ENCODE measurements at regions not wholly inside any gene's neighbourhood (a gene's known extent, or its start where the extent isn't known, plus 50 kb on each side); places are given as distances from the start of the nearest gene placed in this dataset.

DNA sequence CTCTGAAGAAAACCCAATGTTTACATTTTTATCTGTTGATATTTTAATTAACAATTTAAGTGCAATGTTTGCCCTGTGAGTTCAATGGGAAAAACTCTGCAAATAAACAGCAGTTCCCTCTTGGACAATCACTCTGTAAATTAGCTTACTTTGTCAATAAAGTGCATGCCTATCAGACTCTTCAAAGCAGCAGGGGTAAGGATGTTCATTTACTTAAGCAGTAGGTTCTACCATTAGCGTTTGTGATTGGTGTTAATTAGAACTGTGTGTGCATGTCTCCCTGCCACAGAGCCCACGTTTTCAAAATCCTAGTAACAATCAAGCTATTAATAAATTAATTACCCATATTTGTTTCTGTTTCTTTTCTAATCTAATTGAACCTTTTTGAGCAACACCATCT lies 1921.6 kb upstream of the WWC1 start:
- peak overlapping the region; percentile 10 for H3K27ac ChIP-seq (ENCODE audit: low read depth)
- no peaks in the 10 kb centered on the region for H3K36me3 ChIP-seq (ENCODE audit: insufficient read depth)
- DNase-seq (ENCODE audit: extremely low spot score): no peak
- H3K4me1 ChIP-seq (ENCODE audit: insufficient read depth): no peaks in the 10 kb centered on the region
- H3K4me3 ChIP-seq (ENCODE audit: low read depth, low read length): no peak overlapping the region
- 49% methylated on average over 2 of the region's 2 CpGs for WGBS

DNA sequence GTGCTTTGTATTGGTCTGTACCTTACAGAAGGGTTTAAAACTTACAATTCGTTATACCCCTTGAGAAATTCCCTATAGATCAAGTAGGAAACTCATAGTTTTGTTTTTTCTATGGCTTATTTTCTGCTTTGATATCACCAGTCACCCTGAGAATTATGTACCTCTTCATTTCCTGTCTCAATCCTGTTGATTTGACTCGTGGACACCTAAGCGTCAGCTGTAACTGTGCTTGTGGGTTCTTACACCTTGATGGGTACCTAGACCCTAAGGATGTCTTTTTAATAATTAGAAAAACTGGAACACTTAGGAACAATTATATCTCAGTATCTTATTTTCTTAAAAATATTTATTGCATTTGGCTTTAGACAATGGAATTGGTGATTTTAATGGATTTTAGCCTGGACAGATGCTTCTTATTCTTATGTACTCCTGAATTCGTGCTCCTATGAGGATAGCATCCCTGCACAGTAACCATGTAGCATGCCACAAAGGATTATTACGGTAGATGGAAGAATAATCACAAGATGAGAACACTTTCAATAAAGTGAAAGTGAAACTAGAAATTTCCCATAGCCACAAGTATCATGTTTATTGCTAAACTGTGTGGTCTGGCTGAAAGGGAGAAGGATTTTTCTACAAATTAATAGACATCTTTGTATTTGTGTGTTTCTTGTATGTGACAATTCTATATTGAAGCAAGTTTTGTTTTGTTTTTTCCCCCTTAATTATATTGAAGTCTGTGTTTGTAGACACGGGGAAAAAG lies 1920.3 kb upstream of the WWC1 start:
- WGBS: 76% methylated on average over 6 of the region's 6 CpGs
- peak overlapping the region; percentile 18 for H3K4me3 ChIP-seq (ENCODE audit: low read depth, low read length)
- DNase-seq (ENCODE audit: extremely low spot score): no peak
- H3K27ac ChIP-seq (ENCODE audit: low read depth): no peak overlapping the region
- no peaks in the 10 kb centered on the region for H3K36me3 ChIP-seq (ENCODE audit: insufficient read depth)
- H3K4me1 ChIP-seq (ENCODE audit: insufficient read depth): no peaks in the 10 kb centered on the region

DNA sequence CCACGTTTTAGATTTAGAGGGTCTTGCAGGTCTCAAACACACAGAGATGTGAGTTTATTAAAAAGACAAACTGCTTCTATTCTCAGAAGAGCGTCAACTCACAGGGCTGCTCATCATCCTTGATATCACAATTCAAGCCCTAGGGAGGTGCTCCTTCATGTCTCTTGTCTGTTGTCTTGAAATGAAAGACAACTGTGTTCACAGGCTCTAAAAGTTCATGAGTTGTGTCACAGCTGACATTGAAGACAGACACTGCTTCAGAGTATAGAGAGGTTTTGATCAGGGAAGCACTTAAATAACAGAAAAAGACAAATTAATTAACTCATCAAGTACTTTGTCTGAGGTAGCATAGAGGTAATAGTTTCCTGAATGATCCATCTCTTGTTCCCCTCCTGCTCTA lies 1917.6 kb upstream of the WWC1 start:
- no peak for DNase-seq (ENCODE audit: extremely low spot score)
- Histone ChIP-seq H3K27ac (ENCODE audit: low read depth) (no peak overlapping the region), H3K4me1 (ENCODE audit: insufficient read depth) (no peaks in the 10 kb centered on the region), H3K36me3 (ENCODE audit: insufficient read depth) (no peaks in the 10 kb centered on the region), H3K4me3 (ENCODE audit: low read depth, low read length) (no peak overlapping the region)
- WGBS: 88% methylated on average over 2 of the region's 2 CpGs

DNA sequence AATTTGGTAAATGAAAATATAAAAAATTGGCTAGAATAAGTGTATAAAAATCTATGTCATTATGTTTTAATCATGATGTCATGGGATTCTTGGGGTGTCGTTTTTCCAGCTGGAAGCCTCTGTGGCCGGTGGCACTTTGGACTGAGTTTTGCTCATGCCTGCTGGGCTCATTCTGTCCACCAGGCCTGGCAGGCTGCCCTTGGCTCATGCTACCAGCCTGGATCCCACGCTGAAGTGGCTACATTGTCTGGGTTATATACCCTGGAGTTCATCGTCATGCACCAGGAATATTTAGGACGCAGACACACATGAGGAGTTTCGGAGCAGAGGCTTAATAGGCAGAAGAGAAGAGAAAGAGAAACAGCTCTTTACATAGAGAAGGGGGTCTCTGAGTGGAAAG lies 1913.7 kb upstream of the WWC1 start:
- WGBS: 81% methylated on average over 6 of the region's 6 CpGs
- Histone ChIP-seq H3K27ac (ENCODE audit: low read depth) (no peak overlapping the region), H3K36me3 (ENCODE audit: insufficient read depth) (no peaks in the 10 kb centered on the region), H3K4me1 (ENCODE audit: insufficient read depth) (no peaks in the 10 kb centered on the region), H3K4me3 (ENCODE audit: low read depth, low read length) (no peak overlapping the region)
- no peak for DNase-seq (ENCODE audit: extremely low spot score)

DNA sequence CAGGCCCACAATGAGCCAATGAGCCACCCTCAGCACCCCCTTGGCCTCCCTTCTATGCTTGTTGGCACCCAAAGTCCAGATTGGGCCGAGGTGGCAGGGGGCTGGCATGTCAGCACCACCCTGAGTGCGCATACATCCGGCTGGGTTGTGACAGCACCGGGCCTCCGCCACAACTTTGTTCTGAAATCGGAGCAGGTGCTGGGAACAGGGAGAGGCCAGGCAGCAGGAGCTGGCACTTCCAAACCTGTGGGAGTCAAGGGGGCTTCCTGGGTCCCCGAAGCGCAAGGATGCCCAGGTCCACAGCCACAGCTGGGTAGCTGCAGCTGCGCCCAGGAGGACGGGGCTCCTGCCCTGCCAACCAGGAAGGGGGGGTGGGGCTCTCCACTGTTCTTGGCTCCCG lies 1911.9 kb upstream of the WWC1 start:
- Histone ChIP-seq H3K4me1 (ENCODE audit: insufficient read depth) (no peaks in the 10 kb centered on the region), H3K4me3 (ENCODE audit: low read depth, low read length) (no peak overlapping the region), H3K36me3 (ENCODE audit: insufficient read depth) (no peaks in the 10 kb centered on the region), H3K27ac (ENCODE audit: low read depth) (no peak overlapping the region)
- no peak for DNase-seq (ENCODE audit: extremely low spot score)
- WGBS: 96% methylated on average over 11 of the region's 11 CpGs

DNA sequence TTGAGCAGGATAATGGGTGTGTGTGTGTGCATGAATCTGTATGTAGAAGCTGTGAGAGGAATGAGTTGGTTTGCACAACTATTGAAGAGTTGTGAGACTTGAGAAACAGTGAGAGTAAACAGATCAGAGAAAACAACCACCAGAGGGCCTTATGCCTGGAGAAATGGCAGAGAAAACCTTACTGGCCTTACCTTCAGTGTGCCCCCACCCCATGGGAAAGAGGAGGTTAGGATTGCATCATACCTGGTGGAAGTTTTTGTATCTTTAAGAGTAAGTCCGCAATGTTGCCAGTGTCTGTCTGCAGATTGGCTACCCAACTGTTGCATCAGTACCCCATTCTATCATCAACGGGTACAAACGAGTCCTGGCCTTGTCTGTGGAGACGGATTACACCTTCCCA lies 1909.4 kb upstream of the WWC1 start:
- H3K4me3 ChIP-seq (ENCODE audit: low read depth, low read length): no peak overlapping the region
- no peak for DNase-seq (ENCODE audit: extremely low spot score)
- no peaks in the 10 kb centered on the region for H3K36me3 ChIP-seq (ENCODE audit: insufficient read depth)
- H3K4me1 ChIP-seq (ENCODE audit: insufficient read depth): no peaks in the 10 kb centered on the region
- H3K27ac ChIP-seq (ENCODE audit: low read depth): no peak overlapping the region
- WGBS: 81% methylated on average over 4 of the region's 4 CpGs

DNA sequence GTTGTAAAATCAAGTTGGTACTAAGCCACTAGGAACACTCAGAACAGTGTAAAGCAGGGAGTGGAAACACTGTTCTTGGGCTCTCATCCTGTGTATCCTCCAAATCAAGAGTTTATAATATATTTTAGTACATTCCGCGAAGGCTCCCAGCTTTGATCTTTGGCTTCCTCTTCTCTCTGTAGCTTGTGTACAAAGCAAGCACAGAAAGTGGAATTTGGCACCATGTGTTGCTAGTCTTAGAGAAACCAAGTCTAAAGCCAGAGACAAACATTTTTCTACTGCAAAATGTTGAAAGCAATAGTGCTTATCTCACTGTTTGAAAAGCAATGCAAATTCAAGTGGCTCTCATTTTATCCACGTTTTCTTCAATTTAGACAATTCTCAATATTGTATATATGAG lies 1893.3 kb upstream of the WWC1 start:
- no peak overlapping the region for H3K27ac ChIP-seq (ENCODE audit: low read depth)
- WGBS: 25% methylated on average over 3 of the region's 3 CpGs
- H3K4me3 ChIP-seq (ENCODE audit: low read depth, low read length): no peak overlapping the region
- H3K4me1 ChIP-seq (ENCODE audit: insufficient read depth): no peaks in the 10 kb centered on the region
- H3K36me3 ChIP-seq (ENCODE audit: insufficient read depth): no peaks in the 10 kb centered on the region
- no peak for DNase-seq (ENCODE audit: extremely low spot score)

DNA sequence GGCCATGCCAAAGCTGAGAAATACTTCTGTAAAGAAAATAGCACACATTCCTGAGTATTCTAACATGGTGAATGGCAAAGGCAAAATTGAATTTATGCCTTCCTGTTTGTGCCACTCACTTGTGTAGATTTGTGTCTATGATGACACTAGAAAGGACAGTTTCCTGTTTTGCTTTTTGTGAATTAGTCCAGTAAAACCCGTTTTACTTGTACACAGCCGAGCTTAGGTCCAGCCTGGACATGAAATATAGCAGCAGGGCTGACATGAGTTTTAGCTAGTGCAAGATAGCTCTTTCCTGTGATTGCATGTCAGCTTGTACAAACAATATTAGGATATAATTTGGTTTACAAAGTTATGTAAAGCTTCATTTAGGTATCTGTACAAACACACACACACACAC lies 1891.7 kb upstream of the WWC1 start:
- no peaks in the 10 kb centered on the region for H3K4me1 ChIP-seq (ENCODE audit: insufficient read depth)
- no peaks in the 10 kb centered on the region for H3K36me3 ChIP-seq (ENCODE audit: insufficient read depth)
- no peak overlapping the region for H3K27ac ChIP-seq (ENCODE audit: low read depth)
- DNase-seq (ENCODE audit: extremely low spot score): peak; percentile 17
- H3K4me3 ChIP-seq (ENCODE audit: low read depth, low read length): no peak overlapping the region
- WGBS: 28% methylated on average over 2 of the region's 2 CpGs

DNA sequence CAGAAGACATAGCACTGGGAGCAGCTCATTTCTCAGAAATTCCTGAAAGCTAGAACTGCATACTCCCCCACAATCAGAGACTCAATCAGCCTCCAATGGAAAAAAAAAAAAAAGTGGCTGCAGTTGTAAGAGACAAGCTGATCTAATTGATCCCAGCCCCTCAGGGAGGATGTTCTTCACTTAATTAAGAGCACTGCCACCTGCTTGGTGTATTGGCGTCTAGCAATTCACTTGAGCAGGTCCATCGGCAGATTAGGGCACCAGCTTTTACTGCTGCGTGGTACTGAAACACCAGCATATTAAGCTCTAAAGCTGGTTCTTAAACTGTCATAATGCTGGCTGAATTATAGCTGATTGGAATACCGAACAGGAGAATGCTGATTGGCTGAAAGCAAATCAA lies 1890.1 kb upstream of the WWC1 start:
- DNase-seq (ENCODE audit: extremely low spot score): no peak
- no peak overlapping the region for H3K4me3 ChIP-seq (ENCODE audit: low read depth, low read length)
- no peaks in the 10 kb centered on the region for H3K4me1 ChIP-seq (ENCODE audit: insufficient read depth)
- no peak overlapping the region for H3K27ac ChIP-seq (ENCODE audit: low read depth)
- 85% methylated on average over 4 of the region's 4 CpGs for WGBS
- no peaks in the 10 kb centered on the region for H3K36me3 ChIP-seq (ENCODE audit: insufficient read depth)

DNA sequence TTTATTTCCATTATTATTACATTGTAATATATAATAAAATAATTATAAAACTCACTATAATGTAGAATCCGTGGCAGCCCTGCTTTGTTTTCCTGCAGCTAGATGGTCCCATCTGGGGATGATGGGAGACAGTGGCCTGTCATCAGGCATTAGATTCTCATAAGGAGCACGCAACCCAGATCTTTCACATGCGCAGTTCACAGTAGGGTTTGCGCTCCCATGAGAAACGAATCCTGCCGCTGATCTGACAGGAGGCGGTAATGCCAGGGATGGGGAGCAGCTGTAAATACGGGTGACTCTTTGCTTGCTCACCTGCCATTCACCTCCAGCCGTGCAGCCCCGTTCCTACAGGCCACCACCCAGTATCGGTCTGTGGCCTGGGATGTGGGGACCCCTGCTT lies 1879.3 kb upstream of the WWC1 start:
- Histone ChIP-seq H3K4me3 (ENCODE audit: low read depth, low read length) (no peak overlapping the region), H3K4me1 (ENCODE audit: insufficient read depth) (no peaks in the 10 kb centered on the region), H3K36me3 (ENCODE audit: insufficient read depth) (no peaks in the 10 kb centered on the region), H3K27ac (ENCODE audit: low read depth) (no peak overlapping the region)
- no peak for DNase-seq (ENCODE audit: extremely low spot score)
- 90% methylated on average over 11 of the region's 11 CpGs for WGBS

DNA sequence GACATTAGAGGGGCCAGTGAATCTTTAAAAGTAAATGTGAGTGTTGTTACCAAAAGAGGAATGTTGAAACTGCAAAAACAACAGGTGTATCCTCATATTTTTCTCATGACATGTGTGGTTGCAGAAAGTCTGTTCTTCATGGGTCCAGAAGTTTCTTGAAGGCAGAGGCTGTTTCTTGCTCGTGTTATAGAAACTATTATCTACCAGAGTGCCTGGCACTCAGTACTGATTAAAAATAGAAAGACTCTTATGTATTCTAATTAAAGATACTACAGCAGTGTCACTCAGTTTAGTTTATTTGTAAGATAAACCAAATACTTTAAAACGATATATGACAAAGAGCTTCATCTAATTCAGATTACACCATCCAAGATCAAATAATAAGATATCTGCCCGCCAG lies 1864.2 kb upstream of the WWC1 start:
- Histone ChIP-seq H3K4me1 (ENCODE audit: insufficient read depth) (no peaks in the 10 kb centered on the region), H3K36me3 (ENCODE audit: insufficient read depth) (no peaks in the 10 kb centered on the region), H3K4me3 (ENCODE audit: low read depth, low read length) (no peak overlapping the region), H3K27ac (ENCODE audit: low read depth) (no peak overlapping the region)
- 30% methylated on average over 3 of the region's 3 CpGs for WGBS
- no peak for DNase-seq (ENCODE audit: extremely low spot score)

DNA sequence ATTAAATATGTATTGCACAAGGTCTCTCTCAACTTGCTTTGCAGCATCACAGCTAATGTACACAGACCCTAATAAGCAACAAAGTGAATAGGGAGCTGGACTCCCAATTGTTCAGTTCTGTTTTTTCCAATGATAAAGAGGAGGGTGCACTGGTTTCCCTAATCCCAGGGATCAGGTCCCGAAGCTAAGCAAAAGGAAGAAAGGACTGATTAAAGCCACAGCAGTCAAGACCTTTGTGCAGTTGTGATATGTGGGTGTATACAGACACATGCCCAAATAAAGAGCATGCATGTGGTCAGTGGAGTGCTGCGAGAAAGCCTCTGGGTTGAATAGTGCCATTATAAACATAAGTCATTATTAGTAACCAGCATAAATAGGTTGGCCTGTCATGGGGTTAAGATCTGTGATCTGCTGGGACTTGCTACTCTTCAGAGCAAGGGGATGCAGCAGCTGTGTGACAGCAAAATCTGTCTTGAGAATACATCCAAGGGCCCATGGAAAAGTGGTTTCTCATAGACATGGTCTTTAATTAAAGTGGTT lies 1863.1 kb upstream of the WWC1 start:
- WGBS: 64% methylated on average over 2 of the region's 2 CpGs
- no peaks in the 10 kb centered on the region for H3K4me1 ChIP-seq (ENCODE audit: insufficient read depth)
- H3K36me3 ChIP-seq (ENCODE audit: insufficient read depth): no peaks in the 10 kb centered on the region
- no peak overlapping the region for H3K4me3 ChIP-seq (ENCODE audit: low read depth, low read length)
- DNase-seq (ENCODE audit: extremely low spot score): no peak
- no peak overlapping the region for H3K27ac ChIP-seq (ENCODE audit: low read depth)

DNA sequence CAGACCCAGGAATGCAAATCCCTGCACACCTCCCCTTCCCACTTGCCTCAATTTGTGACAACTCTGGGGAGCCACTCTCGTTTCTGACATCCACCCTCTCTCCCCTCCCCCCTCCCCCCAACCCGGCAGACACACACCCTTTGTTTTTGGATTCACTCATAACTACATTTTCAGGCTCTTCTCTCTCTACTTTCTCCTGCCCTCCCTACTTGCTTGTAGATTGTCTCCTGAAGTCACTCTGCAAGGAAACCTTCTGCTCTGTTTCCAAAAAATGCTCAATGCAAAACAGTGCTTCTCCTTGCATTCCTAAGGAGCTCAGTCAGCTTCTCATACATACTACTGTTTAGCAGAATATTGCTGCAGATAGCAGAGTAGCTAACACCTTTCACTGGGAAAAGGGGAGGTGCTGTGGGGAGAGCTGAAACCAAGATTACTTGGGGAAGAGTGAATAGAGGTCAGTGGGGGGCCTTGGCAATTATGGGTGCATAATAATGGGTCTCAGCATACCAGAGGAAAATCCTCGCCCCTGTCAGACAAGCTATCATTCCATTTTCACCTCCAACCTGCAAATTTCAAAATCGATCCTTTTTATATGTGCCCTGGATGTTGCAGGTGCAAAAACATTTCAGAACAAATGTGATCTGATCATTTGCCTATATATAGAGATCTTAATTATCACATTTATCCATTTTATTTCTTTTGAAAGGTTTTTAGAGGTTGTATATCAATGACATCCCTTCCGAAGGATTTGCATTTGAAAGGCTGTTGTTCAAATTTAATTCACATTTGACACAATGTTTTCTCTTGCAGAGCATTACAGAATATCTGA lies 1860.7 kb upstream of the WWC1 start:
- no peaks in the 10 kb centered on the region for H3K36me3 ChIP-seq (ENCODE audit: insufficient read depth)
- H3K4me1 ChIP-seq (ENCODE audit: insufficient read depth): no peaks in the 10 kb centered on the region
- no peak overlapping the region for H3K4me3 ChIP-seq (ENCODE audit: low read depth, low read length)
- WGBS: 39% methylated on average over 5 of the region's 5 CpGs
- DNase-seq (ENCODE audit: extremely low spot score): no peak
- no peak overlapping the region for H3K27ac ChIP-seq (ENCODE audit: low read depth)

DNA sequence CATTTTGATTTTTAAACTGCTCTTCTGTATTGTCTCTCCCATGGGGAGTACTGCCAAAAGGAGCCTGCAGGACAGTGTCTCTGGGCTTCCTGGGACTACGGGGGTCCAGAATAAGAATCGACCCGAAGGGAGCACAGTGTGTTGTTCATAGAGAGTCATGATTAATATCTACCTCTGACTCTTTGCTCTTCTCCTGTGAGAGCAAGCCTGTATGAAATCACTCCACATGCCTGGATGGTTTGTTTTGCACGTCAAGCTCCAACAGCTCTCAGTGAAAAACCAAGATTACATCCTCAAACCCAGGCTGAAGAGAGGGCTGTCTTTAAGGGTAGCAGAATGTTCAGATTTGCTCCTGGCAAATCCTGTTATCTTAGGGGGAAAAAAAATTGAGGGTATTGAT lies 1860.0 kb upstream of the WWC1 start:
- no peak for DNase-seq (ENCODE audit: extremely low spot score)
- WGBS: 29% methylated on average over 4 of the region's 4 CpGs
- Histone ChIP-seq H3K4me1 (ENCODE audit: insufficient read depth) (no peaks in the 10 kb centered on the region), H3K36me3 (ENCODE audit: insufficient read depth) (no peaks in the 10 kb centered on the region), H3K4me3 (ENCODE audit: low read depth, low read length) (no peak overlapping the region), H3K27ac (ENCODE audit: low read depth) (no peak overlapping the region)
